Neural cell (in vitro differentiated cells): ENCODE measurements at regions not wholly inside any gene's neighbourhood (a gene's known extent, or its start where the extent isn't known, plus 50 kb on each side); places are given as distances from the start of the nearest gene placed in this dataset.

Source experiments
- H2AFZ ChIP-seq: fragments of 200-600, 300-800 bp; sonication (generic), shearing (Covaris generic); 2 replicates; pipeline ENCODE4 v1.6.0; 2014; ENCODE audit warnings: low read depth, mild to moderate bottlenecking, antibody characterized with exemption, low read length, moderate library complexity
- H3F3A ChIP-seq: fragments of 200-600 bp; shearing (Covaris generic); 2 replicates; pipeline ENCODE4 v1.6.1; 2016; ENCODE audit warnings: mild to moderate bottlenecking, moderate library complexity, mixed read lengths, antibody characterized with exemption, low read length; ENCODE audit not compliant: insufficient read depth, poor library complexity, severe bottlenecking
- H3K27ac ChIP-seq: fragments of 200-600, 300-800 bp; sonication (generic), shearing (Covaris generic); 2 replicates; pipeline ENCODE4 v1.5.1; 2014; ENCODE audit warnings: mild to moderate bottlenecking, low read length, moderate library complexity
- H3K27me3 ChIP-seq: fragments of 300-800, 200-600 bp; sonication (generic), shearing (Covaris generic); 2 replicates; pipeline ENCODE4 v1.6.0; 2014; ENCODE audit warnings: mild to moderate bottlenecking, low read depth, low read length, moderate library complexity; ENCODE audit not compliant: insufficient read depth
- H3K36me3 ChIP-seq: fragments of 300-800, 200-600 bp; sonication (generic), shearing (Covaris generic); 2 replicates; pipeline ENCODE4 v1.5.1; 2014; ENCODE audit warnings: mild to moderate bottlenecking, antibody characterized with exemption, low read length, moderate library complexity; ENCODE audit not compliant: insufficient read depth
- H3K4me2 ChIP-seq: fragments of 300-800, 200-600 bp; sonication (generic), shearing (Covaris generic); 2 replicates; pipeline ENCODE4 v1.6.0; 2014; ENCODE audit warnings: mild to moderate bottlenecking, low read length
- H3K4me3 ChIP-seq: fragments of 300-800, 200-600 bp; sonication (generic), shearing (Covaris generic); 2 replicates; pipeline ENCODE4 v1.5.1; 2014; ENCODE audit warnings: mild to moderate bottlenecking, low read length, moderate library complexity
- H3K79me2 ChIP-seq: fragments of 200-600 bp; shearing (Covaris generic); replicated peaks from 2 replicates; pipeline ENCODE4 v1.6.0; 2014; ENCODE audit warnings: mild to moderate bottlenecking, low read length, moderate library complexity; ENCODE audit not compliant: insufficient read depth
- H3K9ac ChIP-seq: fragments of 300-800, 200-600 bp; sonication (generic), shearing (Covaris generic); 2 replicates; pipeline ENCODE4 v1.6.1; 2016; ENCODE audit warnings: mild to moderate bottlenecking, low read length, mixed read lengths
- H3K9me2 ChIP-seq: fragments of 200-600 bp; shearing (Covaris generic); 2 replicates; pipeline ENCODE4 v1.6.1; 2016; ENCODE audit warnings: mild to moderate bottlenecking, low read length, mixed read lengths; ENCODE audit not compliant: insufficient read depth
- H3K9me3 ChIP-seq: fragments of 200-600, 300-800 bp; sonication (generic), shearing (Covaris generic); 2 replicates; pipeline ENCODE4 v1.6.1; 2016; ENCODE audit warnings: mild to moderate bottlenecking, mixed run types, low read length, moderate library complexity, mixed read lengths
- H4K20me1 ChIP-seq: fragments of 200-600 bp; shearing (Covaris generic); 2 replicates; pipeline ENCODE4 v1.6.1; 2016; ENCODE audit warnings: mild to moderate bottlenecking, mixed run types; ENCODE audit not compliant: insufficient read depth
- CTCF ChIP-seq: fragments of 450-650 bp; IDR thresholded peaks from 2 replicates; pipeline ENCODE4 v1.5.1; 2014; ENCODE audit warnings: antibody characterized with exemption, mild to moderate bottlenecking, moderate library complexity; ENCODE audit not compliant: poor library complexity, severe bottlenecking
- EP300 ChIP-seq: fragments of 450-650 bp; conservative IDR thresholded peaks from 2 replicates; pipeline ENCODE4 v1.6.1; 2014; ENCODE audit warnings: antibody characterized with exemption, mild to moderate bottlenecking, moderate library complexity; ENCODE audit not compliant: poor library complexity, severe bottlenecking
- EZH2 ChIP-seq: fragments of 200-600, 300-800 bp; shearing (Covaris generic), sonication (generic); IDR thresholded peaks from 2 replicates; pipeline ENCODE4 v1.6.1; 2014; ENCODE audit warnings: antibody characterized with exemption, low read length, borderline replicate concordance, mild to moderate bottlenecking; ENCODE audit not compliant: insufficient read depth, poor library complexity, severe bottlenecking
- MXI1 ChIP-seq: fragments of 450-650 bp; conservative IDR thresholded peaks from 2 replicates; pipeline ENCODE4 v1.6.1; 2014; ENCODE audit warnings: antibody characterized with exemption, mild to moderate bottlenecking; ENCODE audit not compliant: poor library complexity, severe bottlenecking
- POLR2AphosphoS5 ChIP-seq: IDR thresholded peaks from 2 replicates; pipeline ENCODE4 v1.6.1; 2012
- RAD21 ChIP-seq: fragments of 450-650 bp; conservative IDR thresholded peaks from 2 replicates; pipeline ENCODE4 v1.6.1; 2014; ENCODE audit warnings: antibody characterized with exemption, mild to moderate bottlenecking, moderate library complexity
- REST ChIP-seq: IDR thresholded peaks from 2 replicates; pipeline ENCODE4 v1.6.1; 2012; ENCODE audit warnings: borderline replicate concordance
- SMC3 ChIP-seq: fragments of 450-650 bp; conservative IDR thresholded peaks from 2 replicates; pipeline ENCODE4 v1.6.1; 2014; ENCODE audit warnings: antibody characterized with exemption, mild to moderate bottlenecking, moderate library complexity; ENCODE audit not compliant: poor library complexity
- TAF1 ChIP-seq: IDR thresholded peaks from 2 replicates; pipeline ENCODE4 v1.6.1; 2012; ENCODE audit warnings: low read depth

GRCh38 chr2:147610496-147611040, 234.3 kb upstream of the ACVR2A start:
- H3K9me2 ChIP-seq, result no peaks in the 10 kb centered on the region
- H2AFZ ChIP-seq, result no peak overlapping the region

GRCh38 chr2:147609301-147609700, 235.5 kb upstream of the ACVR2A start:
- H2AFZ ChIP-seq, result no peak overlapping the region
- H3K4me3 ChIP-seq, result no peak overlapping the region
- TF ChIP-seq CTCF, result no peak
- no peak for TF ChIP-seq TAF1
- TF ChIP-seq EZH2, result no peak
- no peak for TF ChIP-seq REST
- TF ChIP-seq MXI1, result no peak
- TF ChIP-seq POLR2AphosphoS5, result no peak

More at GRCh38 chr2:147610496-147611040, 234.3 kb upstream of the ACVR2A start:
- TF ChIP-seq EZH2 (no peak), RAD21 (no peak), CTCF (no peak), POLR2AphosphoS5 (no peak), EP300 (no peak), TAF1 (no peak), REST (no peak), SMC3 (no peak), MXI1 (no peak)
- H3F3A ChIP-seq, result no peaks in the 10 kb centered on the region
- no peaks in the 10 kb centered on the region for H3K27me3 ChIP-seq
- H3K79me2 ChIP-seq, result no peaks in the 10 kb centered on the region
- no peaks in the 10 kb centered on the region for H4K20me1 ChIP-seq
- no peak overlapping the region for H3K9ac ChIP-seq
- H3K4me2 ChIP-seq, result no peak overlapping the region
- H3K4me3 ChIP-seq, result no peak overlapping the region
- H3K9me3 ChIP-seq, result no peaks in the 10 kb centered on the region
- no peak overlapping the region for H3K27ac ChIP-seq
- H3K36me3 ChIP-seq, result no peaks in the 10 kb centered on the region

More at GRCh38 chr2:147609301-147609700, 235.5 kb upstream of the ACVR2A start:
- H3K79me2 ChIP-seq, result no peaks in the 10 kb centered on the region
- H3F3A ChIP-seq, result no peaks in the 10 kb centered on the region
- no peaks in the 10 kb centered on the region for H4K20me1 ChIP-seq
- no peak overlapping the region for H3K4me2 ChIP-seq
- no peaks in the 10 kb centered on the region for H3K36me3 ChIP-seq
- no peaks in the 10 kb centered on the region for H3K9me3 ChIP-seq
- H3K9ac ChIP-seq, result no peak overlapping the region
- H3K27ac ChIP-seq, result no peak overlapping the region
- H3K27me3 ChIP-seq, result no peaks in the 10 kb centered on the region
- H3K9me2 ChIP-seq, result no peaks in the 10 kb centered on the region
